GM19043 (cell line): ENCODE measurements at regions not wholly inside any gene's neighbourhood (a gene's known extent, or its start where the extent isn't known, plus 50 kb on each side); places are given as distances from the start of the nearest gene placed in this dataset.

Experiments
- ATAC-seq: cut with Tn5 transposase; IDR thresholded peaks from one replicate; pipeline ENCODE4 v1.9.1; 2021; ENCODE audit warnings: low read depth; ENCODE audit not compliant: unreplicated experiment

DNA sequence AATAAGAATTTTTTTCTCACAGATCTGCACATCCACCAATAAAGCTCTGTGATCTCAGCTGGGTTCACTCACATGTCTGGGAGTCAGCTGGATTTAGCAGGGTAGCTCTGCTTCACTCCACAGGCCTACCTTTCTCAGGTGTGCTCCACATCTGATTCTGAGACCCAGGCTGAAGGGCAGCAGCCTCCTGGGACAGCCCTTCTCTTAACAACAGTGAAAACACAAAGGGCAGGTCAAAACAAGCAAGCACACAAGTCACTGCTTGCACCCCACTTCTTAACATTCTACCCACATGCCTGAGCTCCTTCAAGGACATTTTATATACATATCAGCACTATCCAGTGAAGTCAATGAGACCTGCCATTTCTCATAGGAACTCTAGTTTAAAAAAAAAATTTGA is 96.0 kb upstream of the MAP3K4 start:
- no peak for ATAC-seq

DNA sequence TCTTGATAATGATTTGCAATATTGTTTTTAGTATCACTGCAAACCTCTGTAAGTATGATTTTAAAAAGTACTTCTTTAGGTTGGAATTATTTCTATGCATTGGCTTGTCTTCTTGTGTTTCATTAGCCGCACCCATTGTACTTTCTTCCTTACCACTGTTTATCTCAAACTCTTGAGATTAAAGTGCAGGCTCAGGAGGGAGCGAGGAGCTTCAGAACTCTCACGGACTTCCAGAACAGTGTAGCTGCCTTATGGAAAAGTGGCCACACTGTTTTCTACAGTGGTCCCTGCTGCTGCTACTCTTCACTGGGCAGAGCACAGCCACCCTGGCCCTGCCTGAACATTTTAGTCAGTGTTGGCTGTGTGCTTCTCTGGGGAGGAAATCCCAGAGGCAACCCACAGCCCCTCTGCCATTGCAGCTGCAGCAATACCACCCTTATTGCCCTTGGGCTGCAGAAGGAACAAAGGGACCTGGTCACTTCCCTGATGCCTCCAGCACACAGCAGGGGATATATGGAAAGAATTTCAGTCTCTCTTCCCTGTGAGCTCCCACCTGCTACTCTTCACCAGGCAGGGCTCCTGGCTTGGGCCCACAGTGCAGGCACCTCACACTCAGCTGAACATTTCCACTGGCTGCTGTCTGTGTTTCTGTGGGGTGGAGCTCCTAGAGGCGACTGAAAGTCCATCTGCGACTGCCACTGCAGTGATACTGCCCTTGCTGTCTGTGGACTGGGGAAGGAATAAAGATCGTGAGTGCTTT is 91.7 kb upstream of the MAP3K4 start:
- no peak for ATAC-seq

DNA sequence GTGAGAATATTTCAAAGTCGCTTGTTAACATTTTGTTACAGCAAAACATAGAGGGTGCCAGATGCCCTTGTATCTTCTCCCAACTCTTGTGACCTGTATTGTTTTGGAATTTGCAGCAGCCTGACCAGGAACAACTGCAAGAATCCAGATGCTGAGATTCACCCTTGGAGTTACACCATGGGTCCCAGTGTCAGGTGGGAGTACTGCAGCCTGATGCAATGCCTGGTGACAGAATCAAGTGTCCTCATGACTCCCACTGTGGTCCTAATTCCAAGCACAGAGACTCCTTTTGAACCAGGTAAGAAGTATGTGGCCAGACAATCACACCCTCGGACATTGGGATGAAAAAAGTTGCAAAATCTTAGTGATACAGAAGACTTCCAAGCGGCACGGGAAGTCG is 79.6 kb upstream of the MAP3K4 start:
- no peak for ATAC-seq

DNA sequence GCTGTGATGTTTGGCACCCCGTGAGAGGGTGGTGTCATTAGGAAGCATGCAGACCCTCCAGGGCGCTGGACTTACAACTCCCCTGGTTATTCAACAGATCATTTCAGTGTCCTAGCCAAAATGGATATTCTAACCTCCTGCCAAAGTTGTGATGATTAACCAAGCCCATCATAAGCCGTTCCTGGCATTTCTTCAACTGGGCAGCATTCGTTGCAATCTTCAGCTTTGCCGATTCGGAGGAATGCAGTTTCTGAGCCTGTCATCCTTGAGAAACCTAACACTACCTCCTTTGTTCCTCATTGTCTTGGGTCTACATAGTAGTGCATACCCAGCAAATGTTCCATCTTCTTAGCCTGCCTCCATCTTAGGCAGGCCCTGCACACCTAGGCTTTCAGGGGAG is 79.2 kb upstream of the MAP3K4 start:
- no peak for ATAC-seq

DNA sequence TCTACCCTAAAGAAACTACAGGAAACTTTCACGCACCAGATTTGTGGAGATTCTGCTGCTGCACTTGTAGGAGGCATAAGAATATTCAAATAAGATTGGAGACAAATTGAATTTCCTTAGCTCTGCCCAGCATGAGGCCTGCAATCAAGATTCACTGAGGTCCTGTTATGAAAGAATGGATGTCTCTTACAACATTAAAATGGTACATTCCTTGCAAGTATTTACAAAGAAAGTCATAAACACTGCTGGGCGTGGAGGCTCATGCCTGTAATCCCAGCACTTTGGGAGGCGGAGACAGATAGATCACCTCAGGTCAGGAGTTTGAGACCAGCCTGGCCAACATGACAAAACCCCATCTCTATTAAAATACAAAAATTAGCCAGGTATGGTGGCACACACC is 74.0 kb upstream of the MAP3K4 start:
- no peak for ATAC-seq

DNA sequence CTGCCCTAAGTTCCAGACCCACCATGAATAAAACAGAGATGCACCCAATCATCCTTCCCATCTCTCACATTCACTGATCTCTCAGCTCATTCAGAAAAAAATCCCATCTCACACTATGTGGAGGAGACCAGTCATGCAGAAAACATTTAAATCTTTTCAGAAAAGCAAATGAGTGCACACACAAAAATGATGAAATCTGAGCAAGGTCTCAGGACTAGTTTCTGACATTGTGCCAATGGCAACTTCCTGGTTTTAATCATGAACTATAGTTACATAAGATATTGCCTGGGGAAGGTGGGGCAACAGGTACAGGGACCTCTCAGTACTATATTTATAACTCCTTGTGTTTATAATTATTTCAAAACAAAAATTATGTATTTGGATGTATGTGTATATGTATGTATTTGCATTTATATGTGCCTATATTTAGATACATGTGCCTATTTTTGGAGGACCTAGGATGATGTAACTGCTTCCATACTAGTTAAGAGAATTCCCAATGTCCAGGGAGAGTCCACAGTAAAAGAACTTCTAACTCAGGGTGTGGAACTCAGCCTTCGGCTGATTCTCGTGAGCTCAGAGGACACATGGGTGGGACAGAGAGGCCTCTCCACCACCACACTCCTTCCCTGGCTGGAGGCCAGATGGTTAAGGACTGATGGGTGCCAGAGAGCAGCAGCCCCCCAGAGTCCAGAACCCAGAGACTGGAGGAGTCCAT is 71.7 kb upstream of the MAP3K4 start:
- no peak for ATAC-seq

DNA sequence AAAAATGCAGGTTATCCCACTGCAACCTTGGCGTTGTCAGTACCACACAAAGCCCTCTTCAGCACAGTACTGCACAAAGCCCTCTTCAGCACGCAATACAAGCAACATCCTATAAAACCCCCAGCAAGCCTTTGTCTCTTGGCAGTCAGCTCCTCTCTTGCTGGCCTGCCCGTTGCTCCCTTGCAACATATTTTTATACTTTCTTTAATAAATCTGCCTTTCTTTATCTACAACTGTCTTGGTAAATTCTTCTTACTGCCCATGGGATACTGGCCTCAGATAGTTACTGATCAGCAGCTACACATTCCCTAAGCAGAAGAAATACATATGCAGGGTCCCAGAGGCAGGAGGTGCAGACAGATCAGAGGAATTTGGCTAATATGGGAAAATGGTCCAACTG is 70.5 kb upstream of the MAP3K4 start:
- no peak for ATAC-seq

DNA sequence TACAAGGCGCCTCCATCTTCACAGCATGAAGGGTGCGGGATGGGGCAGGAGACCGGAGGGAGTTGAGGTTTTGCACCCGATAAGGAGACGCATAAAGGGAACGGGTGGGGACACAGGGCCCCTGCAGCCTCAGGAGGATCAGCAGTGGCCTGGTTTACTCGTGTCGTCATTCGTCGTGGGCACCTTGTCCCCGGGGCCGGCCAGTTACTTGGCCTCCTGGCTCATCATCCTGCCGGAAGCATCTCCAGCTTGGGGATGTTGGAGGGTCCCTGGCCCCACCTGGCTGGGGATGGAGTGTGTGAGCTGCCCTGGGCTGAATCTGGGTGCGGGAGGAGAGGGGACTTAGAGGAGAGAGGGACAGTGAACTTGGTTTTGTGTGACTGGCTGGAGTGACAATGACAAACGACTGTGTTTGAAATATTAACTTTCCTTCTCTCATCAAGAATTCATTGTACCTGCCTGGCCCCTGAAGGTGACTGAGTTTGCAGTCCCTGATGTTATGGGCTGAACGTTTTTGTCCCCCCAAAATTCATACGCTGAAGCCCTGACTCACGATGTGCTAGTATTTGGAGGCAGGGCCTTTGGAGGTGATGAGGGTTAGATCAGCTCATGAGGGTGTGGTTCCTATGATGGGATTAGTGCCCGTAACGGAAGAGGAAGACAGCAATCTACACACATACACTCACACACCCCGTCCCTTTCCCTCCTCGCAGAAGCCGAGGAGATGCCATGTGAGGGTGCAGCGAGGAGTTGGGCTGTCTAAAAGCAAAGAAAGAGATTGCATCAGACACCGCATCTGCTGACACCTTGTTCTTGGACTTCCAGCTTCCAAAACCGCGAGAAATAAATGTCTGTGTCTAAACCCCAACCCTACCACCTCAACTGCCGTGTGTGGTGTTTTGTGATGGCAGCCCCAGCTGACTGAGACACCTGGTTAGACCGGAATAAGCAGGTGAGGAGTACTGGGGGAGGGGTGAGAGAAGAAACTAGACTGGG is 65.0 kb upstream of the MAP3K4 start:
- ATAC-seq = no peak

DNA sequence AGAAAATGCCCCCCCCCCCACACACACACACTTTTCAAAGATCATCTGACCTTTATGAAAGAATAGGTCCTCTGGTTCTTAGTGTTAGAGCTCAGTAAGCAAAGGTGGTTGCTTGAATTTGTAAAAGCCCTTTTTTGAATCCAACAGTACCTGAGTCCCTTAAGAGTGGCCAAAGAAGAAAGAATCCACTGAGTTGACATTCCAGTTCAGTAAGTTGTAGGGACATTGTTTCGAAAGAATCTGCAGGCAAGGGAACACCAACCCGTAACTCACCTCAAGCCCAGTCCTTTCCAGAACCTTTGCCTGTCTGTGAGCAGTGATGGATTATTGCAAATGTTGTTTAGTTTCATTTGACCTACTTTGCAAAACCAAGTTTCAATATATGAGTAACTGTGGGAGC is 64.2 kb upstream of the MAP3K4 start:
- ATAC-seq = no peak

DNA sequence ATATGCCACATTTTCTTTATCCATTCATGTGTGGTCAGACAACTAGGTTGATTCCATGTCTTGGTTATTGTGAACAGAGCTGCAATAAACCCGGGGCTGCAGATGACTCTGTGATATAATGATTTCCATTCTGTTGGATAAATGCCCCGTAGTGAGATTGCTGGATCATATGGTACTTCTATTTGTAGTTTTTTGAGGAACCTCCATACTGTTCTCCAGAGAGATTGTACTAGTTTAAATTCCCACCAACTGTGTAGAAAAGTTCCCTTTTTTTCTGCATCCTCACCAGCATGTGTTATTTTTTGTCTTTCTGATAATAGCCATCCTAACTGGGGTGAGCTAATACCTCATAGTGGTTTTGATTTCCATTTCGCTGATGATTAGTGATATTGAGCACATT is 62.2 kb upstream of the MAP3K4 start:
- no peak for ATAC-seq

DNA sequence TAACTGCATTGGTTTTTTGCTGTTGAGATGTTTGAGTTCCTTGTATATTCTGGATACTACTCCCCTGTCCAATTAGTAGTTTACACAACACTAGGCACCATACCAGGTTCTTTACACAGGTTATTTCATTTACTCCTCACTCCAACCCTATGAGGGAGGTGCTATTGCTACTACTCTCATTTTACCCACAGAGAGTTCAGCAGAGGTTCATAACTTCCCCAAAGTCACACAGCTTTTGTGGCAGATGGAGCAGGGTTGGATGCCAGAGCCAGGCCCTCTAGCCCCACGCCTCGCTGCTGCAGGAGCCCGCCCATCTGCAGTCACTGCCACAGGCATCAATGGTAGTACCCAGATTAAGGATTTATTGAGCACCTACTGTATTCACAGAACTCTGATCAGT is 61.7 kb upstream of the MAP3K4 start:
- ATAC-seq = no peak

DNA sequence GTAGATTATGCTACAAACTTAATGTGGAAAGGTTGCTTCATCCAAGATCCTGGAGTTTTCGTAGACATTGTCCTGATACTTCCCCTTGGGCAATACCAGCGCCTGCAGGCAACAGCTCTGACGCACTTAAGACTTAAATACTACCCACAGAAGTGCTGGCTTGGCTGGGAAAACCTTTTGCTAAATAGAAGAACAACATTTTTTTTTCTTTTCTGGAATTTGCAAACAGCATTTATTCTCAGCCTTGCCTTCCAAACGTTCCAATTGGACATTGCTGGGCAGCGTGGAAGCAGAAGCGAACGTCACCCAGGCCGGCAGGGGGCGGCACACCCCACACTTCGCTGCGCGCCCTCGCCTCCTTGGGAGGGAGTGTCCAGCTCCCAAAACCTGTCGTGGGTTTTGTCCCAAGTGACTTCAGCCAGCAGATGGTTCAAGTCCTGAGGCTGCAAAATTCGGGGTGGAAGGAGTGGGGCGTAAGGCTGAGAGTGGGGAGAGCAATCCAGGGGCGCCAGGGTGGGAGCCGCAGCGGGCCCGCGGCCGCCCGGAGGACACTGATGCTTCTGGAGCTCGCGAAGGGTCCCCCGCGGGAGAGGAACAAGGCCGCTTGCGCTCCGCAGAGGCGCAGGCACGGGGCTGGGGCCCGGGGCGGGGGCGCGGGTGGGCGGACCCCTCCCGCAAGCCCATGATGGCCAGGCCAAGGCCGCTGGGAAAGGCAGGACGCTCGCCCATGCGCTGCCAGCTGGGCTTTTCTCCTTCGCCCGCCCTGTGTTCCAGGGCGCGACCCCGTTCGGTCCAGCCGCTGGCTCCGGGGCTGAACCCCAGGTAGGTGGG is 60.8 kb upstream of the MAP3K4 start:
- peak; percentile 84 for ATAC-seq

DNA sequence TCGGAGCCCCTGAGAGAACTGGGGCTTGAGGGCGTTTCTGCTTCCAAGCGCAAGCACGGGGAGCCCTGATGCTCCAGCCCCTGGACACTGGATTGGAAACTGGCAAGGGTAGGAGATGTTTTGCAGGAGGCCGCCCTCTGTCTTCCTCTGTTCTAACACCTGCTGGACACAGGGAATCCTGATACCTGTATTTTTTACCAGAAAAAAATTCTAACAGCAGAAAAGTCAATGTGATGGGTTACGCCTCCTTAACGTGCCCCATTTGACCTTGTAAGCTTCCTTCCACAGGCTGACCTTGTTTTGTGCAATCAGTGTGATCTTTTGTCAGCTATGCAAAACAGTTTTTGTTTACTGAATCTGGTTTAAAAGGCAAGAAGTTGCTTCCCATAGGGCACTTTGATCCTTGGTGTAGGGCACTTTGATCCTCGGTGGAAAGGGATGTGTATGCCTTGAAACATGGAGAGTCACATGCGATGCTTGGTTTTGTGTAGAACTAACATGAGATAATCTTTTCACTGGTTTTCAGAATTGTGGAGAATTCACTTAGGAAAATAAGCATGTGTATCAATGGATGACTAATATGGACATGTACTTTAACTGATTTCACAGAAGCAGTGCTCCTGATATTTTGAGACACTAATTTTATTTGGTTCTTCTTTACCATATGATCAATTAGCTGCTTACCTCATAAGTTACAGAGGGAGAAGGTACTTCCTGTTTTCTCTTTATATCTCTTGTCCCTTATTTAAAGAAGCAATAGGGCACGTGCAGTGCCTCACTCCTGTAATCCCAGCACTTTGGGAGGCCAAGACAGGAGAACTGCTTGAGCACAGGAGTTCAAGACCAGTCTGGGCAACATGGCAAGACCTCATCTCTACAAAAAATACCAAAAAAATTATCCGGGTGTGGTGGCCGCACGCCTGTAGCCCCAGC is 59.9 kb upstream of the MAP3K4 start:
- no peak for ATAC-seq

DNA sequence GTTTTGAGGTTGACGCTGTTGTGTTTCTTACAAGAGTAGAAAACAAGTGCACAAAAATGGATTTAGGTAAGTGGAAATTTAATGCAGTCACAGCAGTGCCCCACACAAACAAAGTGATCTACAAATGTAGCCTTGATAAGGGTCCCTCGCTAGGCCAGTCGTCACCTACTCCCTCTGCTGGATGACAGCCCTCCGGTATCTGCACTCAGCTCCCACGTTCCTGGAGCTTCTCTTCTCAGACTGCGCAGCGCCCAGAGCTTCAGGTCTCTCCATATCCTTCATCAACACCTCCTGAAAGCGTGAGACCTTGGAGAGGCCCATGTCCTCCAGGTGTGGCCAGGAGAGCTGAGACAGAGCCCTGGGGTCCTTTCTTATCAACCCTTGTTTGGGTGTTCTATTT is 58.3 kb upstream of the MAP3K4 start:
- no peak for ATAC-seq

DNA sequence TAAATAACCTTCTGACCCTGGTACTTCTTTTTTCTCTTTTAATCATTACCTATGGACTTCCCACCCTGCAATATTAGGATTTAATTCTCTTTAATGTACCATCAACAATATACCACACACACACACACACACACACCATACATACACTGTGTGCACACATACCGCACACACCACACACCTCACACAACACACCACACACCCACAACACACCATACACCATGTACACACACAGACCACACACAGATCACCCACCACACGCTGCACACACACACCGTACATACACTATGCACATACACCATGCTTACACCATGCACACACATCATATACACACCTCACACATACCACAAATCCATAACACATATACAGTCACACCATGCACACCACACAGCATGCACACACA is 57.4 kb upstream of the MAP3K4 start:
- ATAC-seq = no peak

DNA sequence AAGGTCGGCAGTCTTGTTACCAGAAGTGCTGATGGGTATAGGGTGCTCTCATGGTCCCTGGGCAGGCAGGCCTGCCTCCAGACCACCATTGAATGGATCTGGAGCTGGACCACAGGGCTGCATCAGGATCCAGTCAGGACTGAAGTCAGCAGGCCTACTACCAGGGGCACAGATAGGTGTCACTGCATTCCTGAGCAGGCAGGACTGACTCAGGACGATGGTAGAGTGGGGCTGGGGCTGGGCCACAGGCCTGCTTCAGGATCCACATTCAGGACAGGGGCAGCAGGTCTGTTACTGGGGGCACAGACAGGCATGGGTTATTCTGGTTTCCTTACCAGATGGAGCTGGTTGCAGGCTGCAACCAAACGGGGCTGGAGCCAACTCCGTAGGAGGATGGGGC is 51.4 kb upstream of the MAP3K4 start:
- ATAC-seq = no peak
